T-helper 1 cell treated with Interleukin-12 subunit alpha and Interleukin-12 subunit beta and Interleukin-4 antibody, amounts not matched to agents 30 μg/mL and 1 μg/mL, for 36 hours (primary cell): ENCODE measurements at regions not wholly inside any gene's neighbourhood (a gene's known extent, or its start where the extent isn't known, plus 50 kb on each side); places are given as distances from the start of the nearest gene placed in this dataset.

Experiments used
- H3K27ac Mint-ChIP-seq: one replicate; pipeline ENCODE4 v1.8.0; 2021; ENCODE audit warnings: mild to moderate bottlenecking, mixed read lengths
- H3K27me3 Mint-ChIP-seq: one replicate; pipeline ENCODE4 v1.8.0; 2021; ENCODE audit warnings: low read depth, mixed read lengths
- H3K36me3 Mint-ChIP-seq: one replicate; pipeline ENCODE4 v1.8.0; 2021; ENCODE audit warnings: low read depth, mixed read lengths
- H3K4me1 Mint-ChIP-seq: one replicate; pipeline ENCODE4 v1.8.0; 2021; ENCODE audit warnings: low read depth, mixed read lengths
- H3K4me3 Mint-ChIP-seq: one replicate; pipeline ENCODE4 v1.8.0; 2021; ENCODE audit warnings: mild to moderate bottlenecking, moderate library complexity, mixed read lengths
- H3K9me3 Mint-ChIP-seq: one replicate; pipeline ENCODE4 v1.8.0; 2021; ENCODE audit warnings: mixed read lengths

- Mint-ChIP-seq H3K4me1 (no peaks in the 10 kb centered on the region), H3K27ac (no peak overlapping the region), H3K4me3 (no peak overlapping the region), H3K9me3 (no peaks in the 10 kb centered on the region), H3K36me3 (no peaks in the 10 kb centered on the region), H3K27me3 (no peaks in the 10 kb centered on the region)
Measured at GRCh38 chr13:105255472-105255871, 1280.0 kb downstream of the EFNB2 start.

GRCh38 chr13:105251293-105251692, 1284.2 kb downstream of the EFNB2 start:
- Mint-ChIP-seq H3K27me3 (no peaks in the 10 kb centered on the region), H3K27ac (no peak overlapping the region), H3K36me3 (no peaks in the 10 kb centered on the region), H3K4me1 (no peaks in the 10 kb centered on the region), H3K4me3 (no peak overlapping the region), H3K9me3 (no peaks in the 10 kb centered on the region)

GRCh38 chr13:105247830-105248229, 1287.6 kb downstream of the EFNB2 start:
- Mint-ChIP-seq H3K27me3 (no peaks in the 10 kb centered on the region), H3K4me1 (no peaks in the 10 kb centered on the region), H3K9me3 (no peaks in the 10 kb centered on the region), H3K4me3 (no peak overlapping the region), H3K27ac (no peak overlapping the region), H3K36me3 (no peaks in the 10 kb centered on the region)

GRCh38 chr13:105240371-105240770, 1295.1 kb downstream of the EFNB2 start:
- Mint-ChIP-seq H3K9me3 (no peaks in the 10 kb centered on the region), H3K27me3 (no peaks in the 10 kb centered on the region), H3K4me1 (no peaks in the 10 kb centered on the region)

GRCh38 chr13:105232439-105232838, 1303.0 kb downstream of the EFNB2 start:
- H3K27ac Mint-ChIP-seq, result no peak overlapping the region

More at GRCh38 chr13:105240371-105240770, 1295.1 kb downstream of the EFNB2 start:
- H3K36me3 Mint-ChIP-seq, result no peaks in the 10 kb centered on the region
- no peak overlapping the region for H3K27ac Mint-ChIP-seq
- no peak overlapping the region for H3K4me3 Mint-ChIP-seq

GRCh38 chr13:105232006-105232405, 1303.5 kb downstream of the EFNB2 start:
- Mint-ChIP-seq H3K36me3 (no peaks in the 10 kb centered on the region), H3K9me3 (no peaks in the 10 kb centered on the region), H3K27ac (no peak overlapping the region), H3K4me3 (no peak overlapping the region), H3K4me1 (no peaks in the 10 kb centered on the region), H3K27me3 (no peaks in the 10 kb centered on the region)

More at GRCh38 chr13:105232439-105232838, 1303.0 kb downstream of the EFNB2 start:
- no peaks in the 10 kb centered on the region for H3K27me3 Mint-ChIP-seq
- H3K4me1 Mint-ChIP-seq, result no peaks in the 10 kb centered on the region
- no peaks in the 10 kb centered on the region for H3K9me3 Mint-ChIP-seq
- no peaks in the 10 kb centered on the region for H3K36me3 Mint-ChIP-seq
- H3K4me3 Mint-ChIP-seq, result no peak overlapping the region

GRCh38 chr13:105231579-105231978, 1303.9 kb downstream of the EFNB2 start:
- H3K27me3 Mint-ChIP-seq, result no peaks in the 10 kb centered on the region
- no peak overlapping the region for H3K4me3 Mint-ChIP-seq
- H3K9me3 Mint-ChIP-seq, result no peaks in the 10 kb centered on the region
- H3K27ac Mint-ChIP-seq, result no peak overlapping the region
- no peaks in the 10 kb centered on the region for H3K4me1 Mint-ChIP-seq
- no peaks in the 10 kb centered on the region for H3K36me3 Mint-ChIP-seq

GRCh38 chr13:105220881-105221280, 1314.6 kb downstream of the EFNB2 start:
- Mint-ChIP-seq H3K4me3 (no peak overlapping the region), H3K4me1 (no peaks in the 10 kb centered on the region)

GRCh38 chr13:105220063-105220462, 1315.4 kb downstream of the EFNB2 start:
- Mint-ChIP-seq H3K36me3 (no peaks in the 10 kb centered on the region), H3K4me1 (no peaks in the 10 kb centered on the region), H3K27me3 (no peaks in the 10 kb centered on the region), H3K9me3 (no peaks in the 10 kb centered on the region), H3K4me3 (no peak overlapping the region), H3K27ac (no peak overlapping the region)

More at GRCh38 chr13:105220881-105221280, 1314.6 kb downstream of the EFNB2 start:
- Mint-ChIP-seq H3K9me3 (no peaks in the 10 kb centered on the region), H3K27ac (no peak overlapping the region), H3K27me3 (no peaks in the 10 kb centered on the region), H3K36me3 (no peaks in the 10 kb centered on the region)

- Mint-ChIP-seq H3K4me3 (no peak overlapping the region), H3K4me1 (no peaks in the 10 kb centered on the region), H3K9me3 (no peaks in the 10 kb centered on the region), H3K27me3 (no peaks in the 10 kb centered on the region), H3K36me3 (no peaks in the 10 kb centered on the region), H3K27ac (no peak overlapping the region)
Measured at GRCh38 chr13:105219651-105220050, 1315.8 kb downstream of the EFNB2 start.

- Mint-ChIP-seq H3K4me3 (no peak overlapping the region), H3K27ac (no peak overlapping the region), H3K27me3 (no peaks in the 10 kb centered on the region), H3K4me1 (no peaks in the 10 kb centered on the region), H3K9me3 (no peaks in the 10 kb centered on the region), H3K36me3 (no peaks in the 10 kb centered on the region)
Measured at GRCh38 chr13:105213512-105213911, 1322.0 kb downstream of the EFNB2 start.

- Mint-ChIP-seq H3K36me3 (no peaks in the 10 kb centered on the region), H3K4me3 (no peak overlapping the region), H3K27ac (no peak overlapping the region), H3K4me1 (no peaks in the 10 kb centered on the region), H3K27me3 (no peaks in the 10 kb centered on the region), H3K9me3 (no peaks in the 10 kb centered on the region)
Measured at GRCh38 chr13:105207572-105208293, 1327.7 kb downstream of the EFNB2 start.

- no peaks in the 10 kb centered on the region for H3K4me1 Mint-ChIP-seq
- no peaks in the 10 kb centered on the region for H3K27me3 Mint-ChIP-seq
- H3K36me3 Mint-ChIP-seq, result no peaks in the 10 kb centered on the region
- H3K27ac Mint-ChIP-seq, result no peak overlapping the region
- H3K9me3 Mint-ChIP-seq, result no peaks in the 10 kb centered on the region
- no peak overlapping the region for H3K4me3 Mint-ChIP-seq
Measured at GRCh38 chr13:105202354-105202753, 1333.1 kb downstream of the EFNB2 start.

- Mint-ChIP-seq H3K36me3 (no peaks in the 10 kb centered on the region), H3K27me3 (no peaks in the 10 kb centered on the region), H3K4me3 (no peak overlapping the region), H3K9me3 (no peaks in the 10 kb centered on the region), H3K4me1 (no peaks in the 10 kb centered on the region), H3K27ac (no peak overlapping the region)
Measured at GRCh38 chr13:105201351-105201750, 1334.1 kb downstream of the EFNB2 start.

- Mint-ChIP-seq H3K27me3 (no peaks in the 10 kb centered on the region), H3K36me3 (no peaks in the 10 kb centered on the region), H3K4me1 (no peaks in the 10 kb centered on the region), H3K9me3 (no peaks in the 10 kb centered on the region), H3K27ac (no peak overlapping the region), H3K4me3 (no peak overlapping the region)
Measured at GRCh38 chr13:105200181-105200580, 1335.3 kb downstream of the EFNB2 start.
